GM03348 (cell line): ENCODE measurements at regions not wholly inside any gene's neighbourhood (a gene's known extent, or its start where the extent isn't known, plus 50 kb on each side); places are given as distances from the start of the nearest gene placed in this dataset.
A peak's percentile ranks its signal among the peaks of the same experiment; 100 is the strongest.
"Not testable (repeated sequence)": the region's sequence is repeated elsewhere in the genome, so short reads cannot be mapped to it uniquely, and the experiment has no call there.

Experiments used
- DNase-seq: peaks from one replicate; pipeline ENCODE4 v3.0.0; 2012; ENCODE audit warnings: low spot score

DNA sequence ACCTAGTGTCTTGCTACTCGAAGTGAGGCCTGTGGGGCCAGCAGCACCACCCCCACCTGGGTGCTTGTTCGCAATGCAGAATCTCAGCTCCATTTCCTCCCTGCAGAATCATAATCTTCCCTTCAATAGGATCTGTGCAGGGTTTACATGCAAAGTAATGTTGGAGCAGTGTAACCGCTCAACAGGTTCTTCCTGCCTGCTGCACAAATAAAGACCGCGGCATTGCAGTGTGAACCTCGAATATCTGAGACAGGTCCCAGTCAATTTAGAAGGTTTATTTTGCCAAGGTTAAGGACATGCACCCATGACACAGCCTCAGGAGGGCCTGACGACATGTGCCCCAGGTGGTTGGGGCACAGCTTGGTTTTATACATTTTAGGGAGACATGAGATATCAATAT, 119.2 kb downstream of the TLR5 start:
- no peak for DNase-seq

DNA sequence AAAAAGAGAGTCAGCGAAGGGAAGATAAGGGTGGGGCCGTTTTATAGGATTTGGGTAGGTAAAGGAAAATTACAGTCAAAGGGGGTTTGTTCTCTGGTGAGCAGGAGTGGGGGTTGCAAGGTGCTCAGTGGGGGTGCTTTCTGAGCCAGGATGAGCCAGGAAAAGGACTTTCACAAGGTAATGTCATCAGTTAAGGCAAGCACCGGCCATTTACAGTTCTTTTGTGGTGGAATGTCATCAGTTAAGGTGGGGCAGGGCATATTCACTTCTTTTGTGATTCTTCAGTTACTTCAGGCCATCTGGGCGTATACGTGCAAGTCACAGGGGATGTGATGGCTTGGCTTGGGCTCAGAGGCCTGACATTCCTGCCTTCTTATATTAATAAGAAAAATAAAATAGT, 118.6 kb downstream of the TLR5 start:
- not testable (repeated sequence) for DNase-seq

DNA sequence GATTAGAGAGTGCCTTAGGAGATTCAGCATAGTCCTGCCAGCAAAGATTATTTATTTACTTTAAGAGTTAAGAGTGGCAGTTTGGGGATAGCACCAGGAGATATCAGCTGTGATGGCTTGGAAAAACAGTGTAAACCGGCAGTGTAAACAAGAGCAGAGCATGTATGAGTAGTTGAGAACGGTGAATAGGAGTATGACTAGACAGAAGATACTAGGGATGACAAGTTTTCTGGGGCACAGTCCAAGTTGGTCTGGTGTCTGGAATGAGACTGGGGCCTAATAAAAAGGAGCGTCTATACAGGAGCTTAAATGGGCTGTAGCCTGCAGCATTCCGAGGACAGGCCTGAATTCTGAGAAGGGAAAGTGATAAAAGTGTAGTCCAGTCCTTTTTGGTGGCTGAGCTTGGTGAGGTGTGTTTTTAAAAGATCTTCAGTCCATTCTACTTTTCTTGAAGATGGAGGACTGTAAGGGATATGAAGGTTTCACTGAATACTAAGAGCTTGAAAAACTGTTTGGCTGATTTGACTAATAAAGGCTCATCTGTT, 117.8 kb downstream of the TLR5 start:
- not testable (repeated sequence) for DNase-seq

DNA sequence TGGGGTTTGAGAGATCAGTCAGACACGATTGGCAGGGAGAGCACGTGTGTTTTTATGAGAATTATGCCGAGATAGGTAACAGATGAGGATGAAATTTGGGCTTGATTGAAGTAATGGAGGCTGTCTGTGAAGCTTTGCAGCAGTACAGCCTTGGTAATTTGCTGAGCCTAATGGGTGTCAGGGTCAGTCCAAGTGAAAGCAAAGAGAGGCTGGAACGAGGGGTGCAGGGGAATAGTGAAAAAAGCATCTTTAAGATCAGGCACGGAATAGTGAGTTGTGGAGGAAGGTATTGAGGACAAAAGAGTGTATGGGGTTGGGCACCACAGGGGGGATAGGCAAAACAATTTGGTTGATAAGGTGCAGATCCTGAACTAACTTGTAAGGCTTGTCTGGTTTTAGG, 116.4 kb downstream of the TLR5 start:
- not testable (repeated sequence) for DNase-seq

DNA sequence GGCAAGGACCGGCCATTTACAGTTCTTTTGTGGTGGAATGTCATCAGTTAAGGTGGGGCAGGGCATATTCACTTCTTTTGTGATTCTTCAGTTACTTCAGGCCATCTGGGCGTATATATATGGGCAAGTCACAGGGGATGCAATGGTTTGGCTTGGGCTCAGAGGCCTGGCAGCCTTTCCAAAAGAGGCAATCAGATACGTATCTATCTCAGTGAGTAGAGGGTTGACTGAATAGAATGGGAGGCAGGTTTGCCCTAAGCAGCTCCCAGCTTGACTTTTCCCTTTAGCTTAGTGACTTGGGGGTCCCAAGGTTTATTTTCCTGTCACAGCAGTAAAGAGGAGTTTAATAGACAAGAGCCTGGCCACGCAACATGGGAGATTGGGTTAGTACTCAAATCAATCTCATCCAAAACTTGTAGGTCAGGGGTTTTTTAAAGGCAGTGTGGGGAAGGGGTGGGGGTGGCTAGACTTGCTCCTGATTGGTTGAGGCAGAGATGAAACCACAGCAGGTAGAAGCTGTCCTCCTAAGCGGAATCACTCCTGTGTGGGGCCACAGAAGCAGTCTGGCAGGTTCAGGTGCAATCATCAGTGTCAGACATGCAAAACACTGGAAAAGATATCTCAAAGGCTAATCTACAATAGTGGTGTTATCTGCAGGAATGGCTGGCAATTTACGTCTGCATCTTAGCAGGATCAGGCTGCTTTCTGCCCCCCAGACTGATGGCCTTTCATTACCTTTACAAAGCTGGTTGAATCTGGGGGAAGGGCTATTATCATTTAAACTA, 112.9 kb downstream of the TLR5 start:
- no peak for DNase-seq

DNA sequence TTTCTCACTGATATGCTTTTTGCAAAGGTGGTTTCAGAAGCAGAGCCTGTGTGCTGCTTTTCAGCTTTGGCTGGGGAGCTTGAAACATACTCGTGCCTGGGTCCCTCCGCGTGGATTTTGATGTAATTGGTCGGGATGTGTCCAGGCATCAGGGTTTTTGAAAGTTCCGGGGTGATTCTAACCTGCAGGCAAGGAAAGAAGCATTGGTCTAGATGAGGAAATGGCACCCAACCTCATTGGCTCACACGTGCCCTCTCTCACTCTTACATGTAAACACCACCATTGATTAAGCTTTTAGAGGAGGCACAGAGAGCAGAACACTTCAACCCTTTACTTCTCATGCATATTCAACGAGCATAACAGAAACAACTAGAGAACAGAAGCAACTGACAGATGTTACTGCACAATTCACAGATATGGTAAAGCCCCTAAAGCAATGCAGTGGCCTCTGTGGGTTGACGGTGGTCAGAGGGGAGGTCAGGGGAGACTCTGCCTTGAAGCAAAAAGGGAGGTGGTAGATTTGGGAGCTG, 112.1 kb downstream of the TLR5 start:
- no peak for DNase-seq

DNA sequence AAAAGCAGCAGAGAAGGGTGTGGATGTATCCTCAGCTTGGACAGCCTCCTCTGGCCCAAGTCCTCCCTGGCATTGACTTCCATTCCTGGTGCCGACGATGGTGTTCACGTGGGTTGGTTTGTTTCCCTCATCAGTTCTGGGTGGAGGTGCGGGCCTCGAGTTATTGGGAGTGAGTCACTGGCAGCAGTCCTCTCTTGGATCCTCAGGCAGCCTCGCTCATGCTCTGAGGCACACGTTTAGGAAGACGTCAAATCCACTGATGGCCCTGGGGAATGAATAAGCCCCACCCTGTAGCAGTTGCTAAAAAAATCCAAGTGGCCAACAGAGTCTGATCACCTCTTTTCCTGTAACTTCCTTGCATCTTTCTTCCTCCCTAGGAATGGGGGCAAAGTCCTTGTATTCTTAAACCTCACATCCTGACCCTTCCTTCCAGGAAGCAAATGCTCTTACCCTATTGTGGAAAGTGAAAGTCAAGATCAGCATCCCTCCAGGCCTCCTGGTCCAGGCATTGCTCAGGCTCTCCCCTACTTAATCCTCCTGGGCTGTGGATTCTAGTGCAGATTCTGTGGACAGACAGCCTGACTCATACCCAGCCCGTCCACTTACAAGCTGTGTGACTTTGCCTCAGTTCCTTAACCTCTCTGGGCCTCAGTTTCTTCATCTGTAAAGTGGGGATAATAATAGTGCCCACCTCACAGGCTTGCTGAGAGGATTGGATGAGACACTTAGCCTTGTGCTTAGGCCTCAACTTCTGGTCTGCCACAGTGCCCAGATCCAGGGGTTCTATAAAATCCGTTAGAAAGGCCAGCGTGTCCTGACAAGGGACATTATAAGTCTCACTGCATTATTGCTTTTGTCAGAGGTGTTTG, 111.1 kb downstream of the TLR5 start:
- peak; percentile 83 for DNase-seq

DNA sequence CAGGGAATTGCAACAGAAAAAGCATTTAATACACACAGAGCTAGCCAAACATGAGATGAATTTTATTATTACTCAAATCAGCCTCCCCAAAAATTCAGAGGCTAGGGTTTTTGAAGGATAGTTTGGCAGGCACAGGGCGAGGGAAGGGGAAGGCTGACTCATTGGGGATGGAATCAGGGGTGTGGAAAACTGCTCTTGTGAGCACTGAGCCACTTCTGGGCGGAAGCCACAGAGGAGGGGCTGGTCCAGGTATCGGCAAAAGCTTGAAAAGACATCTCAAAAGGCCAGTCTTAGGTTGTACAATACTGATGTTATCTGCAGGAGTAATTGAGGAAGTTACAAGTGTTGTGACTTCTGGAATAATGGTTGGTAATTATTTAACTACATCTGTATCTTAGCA, 109.4 kb downstream of the TLR5 start:
- no peak for DNase-seq

DNA sequence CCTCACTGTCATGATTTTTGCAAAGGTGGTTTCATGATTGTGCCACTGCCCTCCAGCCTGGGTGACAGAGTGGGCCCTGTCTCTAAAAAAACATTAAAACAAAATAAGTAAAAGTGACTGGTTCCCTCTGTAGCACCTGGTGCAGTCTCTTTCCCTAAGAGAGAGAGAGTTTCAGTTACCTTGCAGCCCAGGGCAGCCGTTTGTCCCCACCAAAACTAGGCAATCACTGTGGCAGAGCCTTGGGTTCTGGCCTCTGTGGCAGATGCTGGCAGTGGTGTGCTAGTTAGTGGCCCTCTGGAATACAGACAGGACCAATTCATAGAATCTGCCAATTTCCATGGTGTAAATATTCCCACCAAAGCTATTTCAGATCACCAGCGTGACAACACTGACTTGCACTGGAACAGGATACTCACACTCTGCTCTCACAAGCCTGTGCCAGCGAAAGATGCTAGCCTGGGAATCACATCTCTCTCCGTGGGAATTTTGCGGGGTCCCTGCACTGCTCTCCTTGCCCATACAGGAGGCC, 108.7 kb downstream of the TLR5 start:
- DNase-seq, result no peak

DNA sequence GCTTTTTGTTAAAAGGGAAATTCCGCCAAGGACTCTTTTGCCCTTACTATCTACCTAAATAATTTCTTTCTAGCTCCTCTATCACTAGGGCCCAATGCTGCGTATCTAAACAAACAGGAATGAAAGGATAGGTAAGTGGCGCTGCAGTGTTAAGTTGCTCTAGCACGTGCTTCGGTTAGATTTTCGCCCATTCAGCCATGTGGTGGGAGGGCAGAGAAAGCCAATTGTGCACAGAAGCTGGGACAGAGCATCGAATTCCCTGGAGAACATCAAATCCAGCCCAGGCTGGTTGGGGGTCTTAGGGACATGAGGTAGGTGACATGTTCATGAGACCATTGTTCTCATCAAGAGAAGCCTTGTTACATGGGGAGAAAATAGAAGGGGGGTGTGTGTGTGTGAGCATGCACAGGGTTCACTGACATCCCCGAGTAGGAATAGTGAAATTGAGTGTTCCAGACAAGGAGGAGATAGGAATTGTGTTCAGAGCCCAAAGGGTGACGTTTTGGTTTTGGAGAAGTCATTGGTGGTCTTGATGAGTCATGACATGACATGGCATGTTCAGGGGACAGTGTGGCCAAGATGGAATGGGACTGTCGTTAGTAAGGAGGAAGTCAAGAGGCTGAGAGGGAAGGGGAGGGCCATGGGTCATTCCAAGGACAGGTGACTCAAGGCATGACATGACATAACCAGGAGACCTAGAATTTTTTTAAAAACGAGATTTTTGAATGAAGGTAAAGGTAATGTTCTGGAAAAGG, 107.1 kb downstream of the TLR5 start:
- DNase-seq, result no peak

DNA sequence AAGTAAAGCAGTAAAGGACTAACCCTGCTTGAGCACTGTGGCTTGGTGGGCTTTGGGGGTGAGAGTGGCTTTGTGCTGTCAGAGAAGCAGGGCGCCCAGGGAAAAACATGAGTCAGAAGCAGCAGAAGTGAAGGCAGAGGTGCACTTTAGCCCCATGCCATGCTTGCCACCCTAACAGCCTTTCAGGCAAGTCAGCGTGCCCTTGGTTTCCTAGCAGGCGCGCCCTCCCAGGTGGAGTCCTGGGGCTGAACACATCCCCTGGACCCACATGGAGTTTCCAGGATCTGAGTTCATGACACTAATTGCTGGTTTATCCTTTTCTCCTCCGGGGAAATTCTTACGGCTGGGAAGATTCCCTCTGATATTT, 106.6 kb downstream of the TLR5 start:
- DNase-seq, result no peak

DNA sequence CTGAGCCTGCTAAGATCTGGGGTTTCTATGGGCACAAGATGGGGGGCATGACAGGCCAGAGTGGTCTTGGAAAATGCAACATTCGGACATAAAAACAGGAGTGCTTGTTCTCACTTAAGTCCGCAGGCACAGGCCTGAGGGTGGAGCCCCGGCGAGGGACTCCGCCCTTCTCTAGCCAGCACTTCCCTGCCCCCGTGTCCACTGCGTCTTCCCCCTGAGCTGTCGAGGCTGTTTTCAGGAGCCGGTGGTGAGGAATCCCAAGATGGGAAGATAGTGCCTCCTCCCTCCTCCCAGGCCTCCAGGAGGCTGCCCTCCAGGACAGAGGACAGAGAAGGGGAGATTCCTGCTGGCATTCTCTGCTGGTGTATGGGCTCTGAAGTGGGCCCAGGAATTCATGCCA, 105.2 kb downstream of the TLR5 start:
- no peak for DNase-seq

DNA sequence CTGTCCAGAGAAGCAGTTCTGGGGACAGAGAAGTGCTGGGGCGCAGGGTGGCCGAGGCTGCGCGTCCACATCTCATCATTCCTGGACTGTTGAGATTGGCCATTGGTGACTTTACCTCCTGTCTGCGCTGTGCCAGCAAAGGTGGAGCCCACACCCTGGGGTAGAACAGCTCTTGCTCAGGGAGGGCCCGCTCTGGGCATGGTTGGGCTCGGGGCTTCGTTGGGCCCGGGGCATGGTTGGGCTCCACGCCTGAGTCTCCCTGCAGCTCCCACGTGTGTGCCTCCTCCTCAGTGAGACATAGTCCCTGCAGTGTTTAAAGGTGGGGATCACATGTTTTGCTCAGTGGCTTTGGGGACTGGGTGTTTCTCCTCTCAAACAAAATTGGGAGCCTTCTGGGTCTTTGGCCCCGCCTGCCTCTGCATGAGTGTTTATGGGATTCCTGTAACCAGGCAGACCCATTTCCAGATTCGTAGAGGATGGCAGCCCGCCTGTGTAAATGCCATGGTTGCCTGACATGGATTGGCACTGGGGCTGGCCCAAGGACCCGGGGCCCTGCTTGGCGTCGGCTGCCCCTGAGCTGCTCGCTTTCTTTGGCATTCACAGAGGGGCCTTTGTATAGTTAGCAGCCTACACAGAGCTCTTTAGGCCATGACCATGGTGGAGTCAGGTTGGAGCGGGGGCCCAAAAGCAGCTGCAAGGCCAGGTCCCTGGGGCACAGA, 104.6 kb downstream of the TLR5 start:
- no peak for DNase-seq

DNA sequence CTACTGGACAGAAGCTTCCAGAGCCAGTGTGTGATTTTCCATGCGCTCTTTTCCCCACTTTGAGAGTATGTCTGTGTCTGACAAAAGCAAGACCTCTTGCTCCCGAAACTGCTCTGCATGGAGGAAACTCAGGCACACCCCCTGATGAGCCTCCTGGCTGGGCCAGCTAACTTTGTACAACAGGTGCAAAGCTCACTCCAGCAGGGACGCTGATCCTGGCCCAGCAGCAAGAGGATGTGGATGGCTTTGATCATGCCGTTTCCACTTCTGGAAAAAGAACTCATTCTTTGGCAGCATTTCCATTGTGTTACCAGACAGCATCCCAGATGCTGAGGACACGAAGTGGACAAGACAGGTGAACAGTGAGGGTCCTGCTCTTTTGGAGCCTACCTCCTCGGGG, 103.1 kb downstream of the TLR5 start:
- DNase-seq, result no peak

DNA sequence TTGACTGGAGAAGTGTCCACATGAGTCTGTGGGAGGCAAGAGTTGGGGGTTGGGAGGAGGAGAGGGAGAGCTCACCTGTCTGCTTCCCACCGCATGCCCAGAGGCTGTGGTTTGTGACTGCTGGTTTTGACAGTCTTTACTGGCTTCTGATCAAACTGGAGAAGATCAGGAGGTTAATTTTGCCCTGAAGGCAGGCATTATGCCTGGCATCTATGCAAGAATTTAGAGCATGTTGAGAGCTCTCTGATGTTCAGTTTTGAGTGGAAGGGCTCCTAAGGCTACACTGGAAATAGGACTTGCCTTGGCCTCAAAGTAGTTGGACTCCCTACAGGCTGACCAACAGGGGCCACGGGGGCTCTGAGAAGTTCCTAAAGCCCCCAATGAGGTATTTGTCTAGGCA, 101.6 kb downstream of the TLR5 start:
- no peak for DNase-seq

DNA sequence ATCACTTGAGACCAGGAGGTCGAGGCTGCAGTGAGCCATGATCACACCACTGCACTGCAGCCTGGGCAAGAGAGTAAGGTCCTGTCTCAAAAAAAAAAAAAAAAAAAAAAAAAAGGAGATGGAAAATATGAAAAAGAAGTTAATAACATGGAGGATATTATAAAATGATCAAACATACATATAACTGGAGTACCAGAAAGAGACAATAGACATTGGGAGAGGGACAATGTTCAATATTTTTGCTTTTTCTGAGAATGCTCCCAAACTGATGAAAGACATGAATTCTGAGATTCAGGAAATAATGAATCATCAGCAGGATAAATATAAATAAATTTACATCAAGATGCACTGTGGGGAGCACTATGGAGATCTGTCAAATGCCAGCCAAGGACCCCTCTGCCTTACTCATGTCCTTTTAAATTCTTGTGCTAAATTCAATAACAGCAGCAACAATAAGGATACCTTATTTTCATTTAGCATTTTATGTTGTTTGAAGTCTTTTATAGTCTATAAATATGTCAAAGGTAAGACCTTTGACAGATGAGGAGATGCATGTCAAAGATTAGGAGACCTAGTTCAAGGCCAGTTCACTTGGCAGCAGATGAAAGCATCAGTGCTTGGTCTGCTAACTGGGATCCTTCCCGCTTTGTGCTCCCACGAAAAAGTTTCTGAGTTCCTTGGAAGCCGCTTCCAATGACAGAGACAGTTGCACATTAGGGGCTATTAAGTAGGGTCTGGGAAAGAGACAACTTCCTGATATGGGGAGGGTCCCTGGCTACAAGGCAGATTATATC, 97.7 kb downstream of the TLR5 start:
- DNase-seq, result no peak

DNA sequence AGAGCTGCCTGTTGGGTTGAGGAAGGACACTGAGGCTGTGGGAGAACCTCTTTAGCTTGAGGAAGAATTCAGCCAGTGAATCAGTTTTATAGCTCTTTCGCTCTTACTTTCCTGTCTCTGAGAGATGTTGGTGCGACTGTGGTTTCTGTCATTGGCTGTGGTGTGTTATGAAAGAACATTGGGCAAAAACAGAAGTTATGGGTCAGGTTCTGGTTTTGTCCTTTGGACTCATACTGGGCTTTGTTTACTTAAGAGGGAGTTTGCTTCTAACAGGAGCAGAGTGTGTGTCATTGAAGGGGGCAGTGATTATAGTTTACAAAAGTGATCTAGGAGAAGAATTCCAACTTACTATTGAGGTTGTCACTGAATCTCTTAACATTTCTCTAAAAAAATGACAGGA, 97.0 kb downstream of the TLR5 start:
- DNase-seq, result no peak

DNA sequence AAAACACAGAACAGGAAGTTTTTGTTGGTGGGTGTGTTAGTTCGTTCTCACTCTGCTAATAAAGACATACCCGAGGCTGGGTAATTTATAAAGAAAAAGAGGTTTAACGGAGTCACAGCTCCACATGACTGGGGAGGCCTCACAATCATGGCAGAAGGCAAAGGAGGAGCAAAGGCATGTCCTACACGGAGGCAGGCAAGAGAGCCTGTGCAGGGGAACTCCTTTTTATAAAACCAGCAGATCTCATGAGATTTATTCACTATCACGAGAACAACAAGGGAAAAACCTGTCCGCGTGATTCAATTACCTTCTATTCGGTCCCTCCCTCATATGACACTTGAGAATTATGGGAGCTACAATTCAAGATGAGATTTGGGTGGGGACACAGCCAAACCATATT, 96.6 kb downstream of the TLR5 start:
- not testable (repeated sequence) for DNase-seq

DNA sequence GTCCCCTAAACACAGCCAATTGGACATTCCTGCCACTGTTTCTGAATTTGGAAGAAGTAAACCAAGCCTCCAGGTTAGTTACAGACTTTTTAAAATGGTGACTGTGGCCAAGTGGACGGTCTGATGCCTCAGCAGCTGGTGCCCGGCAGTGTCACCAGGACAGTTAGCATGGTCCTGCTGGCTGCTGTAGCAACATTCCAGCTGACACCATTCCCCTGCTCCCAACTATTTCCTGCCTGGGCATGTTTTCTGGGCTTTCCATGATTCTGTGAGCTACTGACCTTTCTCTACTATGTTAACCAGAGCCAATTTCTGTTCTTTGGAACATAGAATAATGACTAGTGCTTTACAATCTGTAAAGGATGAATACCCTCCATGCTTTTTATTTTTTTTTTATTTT, 95.0 kb downstream of the TLR5 start:
- peak; percentile 30 for DNase-seq

DNA sequence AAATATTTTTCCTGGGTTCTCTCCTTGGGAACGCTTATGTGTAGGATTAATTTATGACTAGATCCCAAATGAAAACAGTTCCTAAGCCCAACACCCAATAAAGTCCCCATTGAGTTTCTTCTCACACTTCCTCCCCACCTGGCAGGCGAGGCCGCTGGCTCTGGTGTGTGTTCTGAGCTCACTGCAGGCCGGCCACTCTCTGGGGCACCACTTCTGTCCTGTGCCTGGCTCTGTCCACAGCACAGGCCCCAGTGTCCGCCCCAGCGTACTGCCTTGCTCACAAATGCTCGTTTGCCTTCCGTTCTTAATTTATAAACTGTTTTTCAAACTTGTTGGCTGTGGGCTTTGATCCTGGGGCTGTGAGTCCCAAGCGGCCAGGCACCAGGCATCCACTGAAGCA, 90.6 kb downstream of the TLR5 start:
- DNase-seq, result no peak
